ENCODE measurements at regions not wholly inside any gene's neighbourhood (a gene's known extent, or its start where the extent isn't known, plus 50 kb on each side); places are given as distances from the start of the nearest gene placed in this dataset.

GRCh38 chr5:126171916-126172315 lies 251.3 kb upstream of the GRAMD2B start:
- DNase-seq (ENCODE audit: low read depth): no peak
- no peak for TF ChIP-seq CTCF (IDR thresholded peaks at IDR 0.05; ENCODE audit: insufficient read depth, low read length)
- H3K4me3 ChIP-seq (ENCODE audit: low read depth, low read length): no peak overlapping the region

- H3K4me3 ChIP-seq (ENCODE audit: low read depth, low read length): no peak overlapping the region
- TF ChIP-seq CTCF (IDR thresholded peaks at IDR 0.05; ENCODE audit: insufficient read depth, low read length): no peak
- no peak for DNase-seq (ENCODE audit: low read depth)
These were observed 250.4 kb upstream of the GRAMD2B start for GRCh38 chr5:126172812-126173211.

GRCh38 chr5:126178521-126178920 lies 244.7 kb upstream of the GRAMD2B start:
- no peak for TF ChIP-seq CTCF (IDR thresholded peaks at IDR 0.05; ENCODE audit: insufficient read depth, low read length)
- H3K4me3 ChIP-seq (ENCODE audit: low read depth, low read length): no peak overlapping the region
- DNase-seq (ENCODE audit: low read depth): peak; percentile 98

GRCh38 chr5:126182971-126183695 lies 240.1 kb upstream of the GRAMD2B start:
- DNase-seq (ENCODE audit: low read depth): peak; percentile 16
- H3K4me3 ChIP-seq (ENCODE audit: low read depth, low read length): no peak overlapping the region
- TF ChIP-seq CTCF (IDR thresholded peaks at IDR 0.05; ENCODE audit: insufficient read depth, low read length): no peak

GRCh38 chr5:126184474-126184873 lies 238.7 kb upstream of the GRAMD2B start:
- H3K4me3 ChIP-seq (ENCODE audit: low read depth, low read length): no peak overlapping the region
- TF ChIP-seq CTCF (IDR thresholded peaks at IDR 0.05; ENCODE audit: insufficient read depth, low read length): no peak
- DNase-seq (ENCODE audit: low read depth): no peak

- DNase-seq (ENCODE audit: low read depth): no peak
- H3K4me3 ChIP-seq (ENCODE audit: low read depth, low read length): no peak overlapping the region
- TF ChIP-seq CTCF (IDR thresholded peaks at IDR 0.05; ENCODE audit: insufficient read depth, low read length): no peak
These were observed 237.0 kb upstream of the GRAMD2B start for GRCh38 chr5:126186210-126186609.

GRCh38 chr5:126188804-126189203 lies 234.4 kb upstream of the GRAMD2B start:
- no peak for TF ChIP-seq CTCF (IDR thresholded peaks at IDR 0.05; ENCODE audit: insufficient read depth, low read length)
- H3K4me3 ChIP-seq (ENCODE audit: low read depth, low read length): no peak overlapping the region
- no peak for DNase-seq (ENCODE audit: low read depth)
